HG03103 (cell line): ENCODE measurements at regions not wholly inside any gene's neighbourhood (a gene's known extent, or its start where the extent isn't known, plus 50 kb on each side); places are given as distances from the start of the nearest gene placed in this dataset.

Experiments
- ATAC-seq: cut with Tn5 transposase; IDR thresholded peaks from one replicate; pipeline ENCODE4 v1.9.1; 2021; ENCODE audit warnings: low read depth; ENCODE audit not compliant: unreplicated experiment

DNA sequence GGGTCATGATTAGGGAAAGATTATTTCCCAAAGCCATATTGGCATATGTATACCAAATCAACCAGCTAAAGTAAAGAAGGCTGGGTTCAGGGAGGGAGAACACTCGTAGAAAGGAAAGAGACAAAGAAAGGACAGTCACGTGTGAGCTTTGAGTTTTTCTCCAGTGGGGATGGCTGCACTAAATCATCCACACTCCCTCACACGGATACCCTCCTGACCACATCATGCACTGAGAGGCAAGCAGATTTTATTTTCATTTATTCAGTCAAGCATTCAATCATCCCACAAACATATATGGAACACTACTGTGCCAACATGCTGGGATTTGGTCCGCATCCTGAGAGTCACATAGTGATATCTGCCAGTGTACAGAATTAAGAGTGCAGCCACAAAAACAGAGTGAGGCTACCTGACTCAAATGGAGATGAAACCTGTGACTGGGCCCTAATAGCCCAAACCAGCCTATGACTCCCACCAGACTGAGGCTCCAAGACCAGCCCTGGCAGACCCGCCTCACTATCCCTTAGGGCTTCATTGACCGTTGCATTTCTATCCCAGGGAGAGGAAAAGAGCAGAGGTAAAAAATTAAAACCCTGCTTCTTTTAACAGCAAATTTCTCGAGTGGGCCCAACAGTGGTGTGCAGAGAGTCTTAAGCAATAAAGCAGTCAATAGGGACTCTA, 155.9 kb downstream of the BARHL2 start:
- ATAC-seq: no peak

DNA sequence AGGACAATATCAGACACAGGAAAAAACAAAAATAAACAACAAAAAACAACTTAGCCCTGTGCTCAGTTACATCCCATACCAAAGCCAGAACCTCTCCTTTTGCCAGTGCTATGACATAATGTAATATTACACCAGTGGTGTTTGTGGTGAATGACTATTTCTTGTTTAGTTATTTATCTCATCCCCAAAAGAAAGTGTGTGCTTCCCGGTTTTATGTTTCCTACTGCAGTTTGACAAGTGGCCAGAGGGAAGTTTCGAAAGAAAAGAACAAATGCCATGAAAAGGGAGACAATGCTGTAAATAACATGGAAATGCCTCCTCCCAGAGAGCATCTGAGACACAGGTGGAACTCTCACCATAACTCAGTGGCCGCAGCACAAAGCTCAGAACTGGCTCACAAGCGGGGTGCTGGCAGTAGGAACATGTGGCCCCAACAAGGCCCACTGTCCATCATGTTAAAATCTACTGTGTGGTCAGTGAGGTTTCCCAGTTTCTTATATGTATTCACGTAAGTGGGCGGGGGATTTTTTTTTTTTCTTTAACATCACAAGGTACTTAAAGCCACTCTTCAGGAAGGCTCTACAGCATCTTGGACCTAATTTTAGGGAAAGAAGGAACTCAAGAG, 158.2 kb downstream of the BARHL2 start:
- no peak for ATAC-seq

DNA sequence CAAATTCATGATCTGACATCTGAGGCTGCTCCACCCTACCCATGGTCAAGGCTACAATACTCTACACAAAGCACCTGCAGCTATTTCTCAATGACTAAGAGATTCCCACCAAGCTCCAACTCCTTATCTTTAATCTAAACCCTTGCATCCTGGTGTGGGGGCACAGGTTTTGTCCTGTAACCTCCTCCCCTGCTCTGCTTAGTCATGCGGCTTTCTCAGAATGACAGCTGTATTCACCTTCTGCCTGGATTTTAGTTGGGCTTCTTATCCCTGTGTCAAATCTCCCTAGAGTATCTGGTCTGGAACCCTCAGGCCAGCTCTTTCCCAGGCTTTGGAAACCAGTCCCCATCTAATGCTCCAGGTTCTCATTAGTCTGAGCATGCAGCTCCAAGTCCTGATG, 159.0 kb downstream of the BARHL2 start:
- no peak for ATAC-seq

DNA sequence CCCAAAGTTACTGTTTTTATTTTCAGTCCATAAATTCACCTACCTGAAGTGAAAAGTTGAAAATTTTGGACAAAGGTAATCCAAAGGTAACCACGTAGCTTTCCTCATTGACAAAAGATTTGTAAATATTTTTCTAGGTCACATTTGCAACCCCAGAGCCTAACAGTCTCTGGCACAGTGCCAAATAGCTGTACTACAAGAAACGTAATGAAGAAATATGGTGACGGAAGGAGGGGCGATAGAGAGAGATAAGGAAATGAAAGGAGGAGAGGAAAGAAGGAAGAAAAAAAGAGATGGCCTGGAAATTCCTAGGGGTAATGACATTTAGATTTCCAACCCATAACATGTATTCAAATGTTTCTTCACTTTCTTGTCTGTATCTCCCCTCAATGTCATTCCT, 159.4 kb downstream of the BARHL2 start:
- ATAC-seq: no peak

DNA sequence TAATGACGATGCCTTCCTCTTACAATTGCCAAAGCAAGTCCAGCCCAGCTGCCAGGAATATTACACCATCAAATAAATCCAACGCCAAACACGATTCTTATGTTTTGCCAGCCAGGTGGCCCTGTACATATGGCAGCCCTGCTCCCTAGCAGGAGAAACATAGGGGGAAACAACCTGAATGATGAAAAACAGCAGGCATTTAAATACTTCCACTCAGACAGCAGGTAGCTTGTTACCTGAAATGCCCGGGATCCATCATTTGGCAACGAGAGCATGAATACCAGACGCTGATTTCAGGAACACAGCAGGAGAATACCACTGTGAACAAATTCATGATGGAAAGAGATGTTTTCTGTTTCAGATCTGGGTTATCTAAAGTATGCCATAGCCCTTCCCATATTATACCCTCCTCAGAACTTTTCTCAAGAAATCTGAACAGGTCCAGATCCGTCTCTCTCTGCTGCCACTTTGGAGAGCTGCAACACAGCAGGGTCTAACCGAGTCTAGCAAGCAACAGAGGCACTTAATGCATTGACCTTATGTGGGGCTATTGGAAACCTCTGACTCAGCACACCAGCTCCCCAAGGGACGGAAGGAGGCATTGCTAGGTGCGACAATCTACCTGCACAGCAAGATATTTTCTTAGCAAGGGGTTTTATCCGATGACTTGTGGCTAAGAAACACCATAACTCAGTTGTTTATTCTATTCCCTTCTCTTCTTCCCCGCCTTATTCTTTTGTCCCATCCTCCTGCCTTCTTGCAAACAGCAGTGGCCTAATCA, 166.3 kb downstream of the BARHL2 start:
- ATAC-seq: no peak

DNA sequence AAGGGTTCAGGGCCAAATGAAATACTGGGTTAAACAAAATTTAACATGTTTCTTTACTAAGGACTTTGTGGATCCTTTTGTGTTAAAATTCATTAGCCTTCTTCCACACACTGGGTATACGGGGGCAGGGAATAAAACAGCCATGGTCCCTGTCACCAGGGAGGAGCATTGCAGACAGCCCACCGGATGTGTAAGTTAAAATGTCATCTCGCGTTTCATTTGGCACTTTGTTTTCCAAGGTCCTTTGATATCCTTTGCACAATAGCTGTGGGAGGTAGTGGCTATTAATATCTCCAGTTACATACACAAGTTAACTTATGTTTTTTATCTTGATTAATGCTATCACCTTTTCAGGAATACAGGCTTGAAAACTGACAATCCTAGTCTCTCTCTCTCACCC, 172.7 kb downstream of the BARHL2 start:
- ATAC-seq: no peak

DNA sequence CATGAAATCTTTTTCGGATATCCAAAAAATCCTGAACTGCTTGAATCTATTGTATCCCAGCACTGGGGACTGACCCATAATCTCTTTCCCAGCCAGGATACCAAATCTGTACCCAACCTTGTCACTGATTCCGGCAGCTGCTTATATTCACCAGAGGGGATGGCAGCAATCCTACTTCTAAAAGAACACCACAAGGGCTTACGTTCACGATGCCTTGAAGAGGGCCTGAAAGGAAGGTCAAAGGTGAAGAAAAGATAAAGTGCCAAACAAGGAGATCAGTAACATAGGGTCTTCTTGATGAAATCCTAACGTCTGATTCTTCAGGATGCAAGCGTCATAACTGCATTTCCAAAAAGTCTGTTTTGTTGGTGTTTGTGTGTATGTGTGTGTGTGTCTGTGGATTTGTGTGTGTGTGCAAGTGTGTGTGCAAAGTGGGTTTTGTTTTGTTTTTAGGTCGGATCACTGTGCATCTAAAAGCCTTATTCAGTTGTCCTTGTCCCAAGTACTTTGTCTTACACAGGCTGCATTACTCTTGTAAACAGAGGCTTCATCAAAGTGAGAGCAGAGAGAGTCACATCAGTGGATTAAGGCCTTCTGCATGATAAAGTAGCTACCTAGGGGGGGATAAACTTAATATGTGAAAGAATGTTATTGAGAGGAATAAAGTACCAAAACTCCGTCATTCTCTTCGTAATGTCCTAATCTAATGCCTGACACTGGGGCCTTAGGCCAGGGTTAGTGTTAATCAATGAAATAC, 179.3 kb downstream of the BARHL2 start:
- no peak for ATAC-seq

DNA sequence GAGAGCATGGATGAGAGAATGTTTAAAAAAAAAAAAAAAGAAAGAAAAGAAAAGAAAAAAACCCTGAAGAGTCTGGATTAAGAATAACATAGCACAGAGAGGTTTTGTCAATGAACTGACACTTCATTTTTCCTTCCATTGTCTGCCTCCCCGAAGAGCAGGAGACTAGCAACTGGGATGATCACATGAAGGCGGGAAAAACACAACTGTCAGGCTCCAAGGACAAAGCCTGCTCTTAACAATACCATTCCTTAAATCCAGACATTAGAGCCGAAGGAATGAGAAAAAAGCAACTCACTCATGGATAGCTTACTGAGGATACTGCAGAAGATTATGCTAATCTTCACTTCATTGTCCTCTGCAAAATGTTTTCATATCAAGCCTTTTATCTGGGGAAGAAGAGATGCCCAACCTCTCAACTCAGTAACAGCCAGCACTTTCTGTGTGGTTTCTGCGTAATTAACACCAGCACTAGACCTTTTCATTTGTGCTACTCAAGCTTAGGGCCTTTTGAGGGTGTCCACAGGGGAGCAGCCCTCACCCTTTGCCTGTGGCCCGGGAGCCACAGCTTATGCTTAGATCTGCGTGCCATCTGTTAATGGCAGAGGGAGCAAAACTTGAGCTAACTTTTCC, 182.3 kb downstream of the BARHL2 start:
- ATAC-seq: no peak

DNA sequence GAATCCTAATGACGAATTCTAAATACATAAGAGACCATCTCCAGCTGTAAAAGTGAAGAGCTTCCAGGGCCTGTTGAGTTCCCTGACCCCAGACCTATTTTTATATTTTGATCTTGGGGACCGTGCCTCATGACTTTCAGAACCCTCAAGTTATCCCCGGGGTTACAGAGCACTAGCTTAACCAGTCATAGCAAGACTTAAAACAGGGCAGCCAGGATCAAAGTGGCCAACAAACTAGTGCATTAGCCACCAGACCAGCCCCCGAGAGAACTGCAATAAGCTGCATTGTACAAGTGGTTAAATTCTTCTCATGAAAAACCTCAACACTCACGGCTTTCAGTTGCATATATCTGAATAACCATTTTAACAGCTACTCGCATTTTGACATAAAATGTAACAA, 183.0 kb downstream of the BARHL2 start:
- ATAC-seq: no peak

DNA sequence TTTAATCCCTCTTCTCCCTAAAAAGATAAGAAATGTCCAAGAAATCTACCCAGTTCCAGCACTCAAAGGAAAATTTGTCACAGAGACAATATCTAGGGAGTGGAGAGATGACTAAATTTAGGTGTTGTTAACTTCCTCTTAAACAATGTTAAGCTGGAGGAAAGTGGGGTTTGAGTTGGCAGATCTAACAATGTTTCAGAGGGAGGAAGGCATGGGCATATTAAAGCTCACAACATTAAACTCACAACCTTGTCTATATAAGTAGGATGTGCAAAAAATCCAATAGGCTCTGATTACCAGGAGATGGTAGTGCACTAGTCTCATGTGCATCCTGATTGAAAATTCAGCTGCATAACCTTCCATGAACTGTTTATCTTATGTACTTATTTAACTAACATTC, 190.1 kb downstream of the BARHL2 start:
- no peak for ATAC-seq

DNA sequence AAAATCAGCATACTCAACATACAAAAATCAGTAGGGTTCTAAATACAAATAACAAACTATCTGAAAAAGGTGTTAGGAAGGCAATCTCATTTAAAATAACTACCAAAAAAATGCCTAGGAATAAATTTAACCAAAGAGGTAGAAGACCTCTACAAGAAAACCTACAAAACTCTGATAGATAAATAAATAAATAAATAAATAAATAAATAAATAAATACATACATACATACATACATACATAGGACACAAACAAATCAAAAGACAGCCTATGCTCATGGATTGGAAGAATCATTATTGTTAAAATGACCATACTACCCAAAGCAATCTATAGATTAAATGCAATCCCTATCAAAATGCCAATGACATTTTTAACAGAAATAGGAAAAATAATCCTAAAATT, 194.7 kb downstream of the BARHL2 start:
- ATAC-seq: no peak

DNA sequence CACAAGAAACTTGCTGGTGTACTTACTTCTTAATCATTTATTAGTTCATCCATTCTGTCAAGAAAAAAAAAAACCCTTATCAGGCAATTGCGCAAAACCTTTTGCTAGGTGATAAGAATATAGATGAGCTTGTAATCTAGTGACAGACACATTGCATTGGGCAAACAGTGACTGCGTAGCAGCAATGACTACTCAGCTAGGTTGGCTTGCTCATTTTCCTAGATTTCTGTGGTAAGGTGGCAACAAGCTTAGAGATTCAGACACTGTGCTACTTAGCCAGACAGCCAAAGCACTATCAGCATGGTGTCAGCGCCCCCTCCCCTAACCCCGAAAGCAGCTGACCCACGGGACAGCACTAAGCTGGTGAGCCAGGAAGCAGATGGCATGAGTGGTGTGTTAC, 203.1 kb downstream of the BARHL2 start:
- no peak for ATAC-seq

DNA sequence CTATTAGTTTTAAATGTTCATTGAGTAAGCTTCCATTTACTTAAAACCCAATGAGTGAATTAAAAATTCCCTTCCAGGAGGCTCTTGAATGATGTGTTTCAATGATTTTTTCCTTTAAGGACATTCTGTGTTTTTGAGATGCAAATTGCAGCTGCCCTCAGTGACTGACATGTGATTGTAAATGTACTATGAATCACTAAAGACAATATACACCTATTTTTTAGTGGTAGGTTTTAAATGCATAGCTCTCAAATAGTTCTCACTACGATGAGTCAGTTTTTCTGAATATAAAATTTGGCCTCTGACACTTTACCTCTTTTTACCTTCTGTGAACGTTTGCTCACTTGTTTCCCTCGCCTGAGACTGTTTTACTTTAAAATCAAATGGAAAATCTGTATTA, 204.7 kb downstream of the BARHL2 start:
- no peak for ATAC-seq

DNA sequence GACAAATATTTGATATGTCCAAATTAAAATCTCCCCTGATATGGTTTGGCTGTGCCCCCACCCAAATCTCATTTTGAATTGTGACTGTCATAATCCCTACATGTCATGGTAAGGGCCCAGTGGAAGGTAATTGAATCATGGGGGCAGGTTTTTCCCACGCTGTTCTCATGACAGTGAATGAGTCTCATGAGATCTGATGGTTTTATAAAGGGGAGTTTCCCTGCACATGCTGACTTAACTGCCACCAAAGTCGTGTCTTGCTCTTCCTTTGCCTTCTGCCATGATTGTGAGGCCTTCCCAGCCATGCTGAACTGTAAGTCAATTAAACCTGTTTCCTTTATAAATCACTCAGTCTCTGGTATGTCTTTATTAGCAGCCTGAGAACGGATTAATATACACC, 207.0 kb downstream of the BARHL2 start:
- ATAC-seq: no peak

DNA sequence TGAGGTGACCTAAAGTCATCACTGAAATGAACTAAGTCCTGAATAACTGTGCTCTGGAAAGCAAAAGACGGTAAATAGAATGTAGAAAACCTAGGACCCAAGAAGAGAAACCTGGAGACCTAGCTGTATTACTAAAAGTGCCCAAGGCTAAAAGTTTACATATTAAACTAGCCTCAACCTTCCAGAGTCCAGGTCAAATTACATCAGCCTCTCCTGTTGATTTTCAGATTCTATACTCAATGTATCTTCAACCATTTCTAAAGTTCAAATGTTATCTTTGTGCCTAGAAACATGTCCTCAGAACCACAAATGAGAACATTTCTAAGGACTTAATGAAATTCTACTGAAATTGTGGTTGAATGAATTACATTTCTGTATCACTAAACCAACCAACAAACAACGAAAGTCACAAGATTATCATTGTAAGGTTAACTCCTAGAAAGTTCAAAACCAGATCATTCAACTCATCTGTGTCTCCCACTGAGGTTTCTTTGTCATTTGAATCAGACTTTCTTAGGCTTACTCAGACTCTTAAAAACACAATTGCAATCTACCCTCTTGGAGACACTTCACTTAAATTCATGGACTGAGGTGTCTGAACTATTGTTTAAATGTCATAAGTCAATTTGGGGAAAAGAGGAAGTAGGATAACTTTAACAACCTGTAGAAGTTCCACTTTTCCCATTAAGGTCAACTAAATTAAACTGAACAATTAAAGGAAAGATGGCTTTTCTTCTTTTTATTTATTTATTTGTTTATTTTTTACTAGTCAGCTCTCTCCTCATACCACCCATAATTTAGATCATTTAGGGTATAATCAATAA, 207.7 kb downstream of the BARHL2 start:
- no peak for ATAC-seq

DNA sequence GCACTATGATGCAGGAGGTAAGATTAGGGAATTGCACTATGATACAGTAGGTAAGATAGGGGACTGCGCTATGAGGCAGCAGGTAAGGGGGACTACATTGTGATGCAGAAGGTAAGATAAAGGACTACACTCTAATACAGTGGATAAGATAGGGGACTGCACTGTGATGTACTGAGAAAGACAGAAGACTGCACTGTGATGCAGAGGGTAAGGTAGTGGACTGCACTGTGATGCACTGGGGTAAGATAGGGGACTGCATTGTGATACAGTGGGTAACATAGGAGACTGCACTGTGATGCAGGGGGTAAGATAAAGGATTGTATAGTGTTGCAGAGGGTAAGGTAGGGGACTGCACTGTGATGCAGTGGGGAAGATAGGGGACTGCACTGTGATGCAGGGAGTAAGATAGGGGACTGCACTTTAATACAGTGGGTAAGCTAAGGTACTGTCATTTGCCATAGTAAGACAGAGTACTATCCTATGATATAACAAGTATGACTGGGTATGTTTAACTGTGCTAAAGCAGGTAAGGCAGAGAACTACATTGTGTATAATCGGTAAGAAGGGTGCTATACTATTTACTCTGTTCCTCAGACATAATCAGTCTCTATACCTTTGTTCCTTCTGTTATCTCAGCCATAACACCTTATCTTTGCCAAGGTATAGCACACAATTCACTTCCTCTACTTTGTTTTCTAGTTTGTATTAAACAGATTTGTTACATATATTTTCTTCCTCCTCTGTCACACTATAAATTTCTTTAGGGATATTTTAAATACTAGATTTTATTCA, 208.5 kb downstream of the BARHL2 start:
- no peak for ATAC-seq

DNA sequence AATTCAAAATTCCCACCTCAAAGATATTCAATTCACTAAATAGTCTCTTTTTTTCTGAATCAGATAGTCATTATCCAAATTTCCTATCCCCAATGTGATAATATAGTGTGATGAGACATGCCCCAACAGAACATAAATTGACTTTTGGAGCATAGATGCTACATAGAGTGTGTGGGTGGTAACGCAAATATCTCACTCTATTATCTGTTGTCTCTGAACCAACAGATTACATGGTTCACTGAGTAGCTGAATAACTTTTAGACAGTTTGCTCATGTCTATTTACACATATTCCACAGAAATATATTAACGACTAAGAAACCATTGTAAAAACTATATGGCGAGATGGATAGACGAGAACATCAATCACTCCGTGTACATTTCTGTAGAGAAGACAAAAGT, 209.9 kb downstream of the BARHL2 start:
- ATAC-seq: no peak

DNA sequence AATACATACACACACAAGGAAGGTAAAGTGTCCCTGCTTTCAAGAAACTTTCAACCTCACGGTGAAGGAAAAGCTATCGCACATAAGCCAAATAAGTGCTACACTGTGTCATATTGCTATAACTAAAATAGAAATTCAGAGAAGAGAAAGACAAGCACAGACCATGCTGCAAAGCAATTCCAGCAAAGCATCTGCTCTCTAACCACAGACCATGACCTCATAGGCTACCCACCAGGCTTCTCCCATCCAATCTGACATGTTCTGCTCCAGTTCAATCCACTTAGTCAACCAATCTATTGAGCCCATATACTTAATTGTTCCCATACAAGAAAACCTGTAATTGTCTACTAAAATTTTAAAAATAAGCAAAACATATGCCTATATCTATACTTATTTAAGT, 211.3 kb downstream of the BARHL2 start:
- no peak for ATAC-seq

DNA sequence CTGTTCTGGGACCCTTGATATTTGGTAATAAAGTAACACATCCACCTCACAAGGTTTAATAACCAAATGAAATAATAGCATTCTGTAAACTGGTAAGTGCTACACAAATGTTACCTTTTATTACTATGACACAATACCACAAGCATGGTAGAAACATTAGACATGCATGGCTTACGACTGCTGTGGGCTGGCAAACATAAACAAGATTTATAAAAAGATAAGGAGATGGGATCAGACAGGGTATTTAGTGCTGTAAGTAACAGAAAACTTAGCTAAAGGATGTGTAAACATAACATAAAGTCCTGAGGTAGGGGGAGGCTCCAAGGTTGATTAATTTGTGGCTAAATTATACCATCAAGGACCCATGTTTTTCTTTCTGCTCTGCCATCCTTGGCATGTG, 212.6 kb downstream of the BARHL2 start:
- ATAC-seq: no peak
